NOMO-1 treated with dmso at 0.1 percent for 144 hours (cell line): ENCODE measurements at regions not wholly inside any gene's neighbourhood (a gene's known extent, or its start where the extent isn't known, plus 50 kb on each side); places are given as distances from the start of the nearest gene placed in this dataset.

Source experiments
- DNase-seq: peaks from one replicate; lab custom pipeline; 2025; ENCODE audit not compliant: unreplicated experiment; lab: John Stamatoyannopoulos, UW

DNA sequence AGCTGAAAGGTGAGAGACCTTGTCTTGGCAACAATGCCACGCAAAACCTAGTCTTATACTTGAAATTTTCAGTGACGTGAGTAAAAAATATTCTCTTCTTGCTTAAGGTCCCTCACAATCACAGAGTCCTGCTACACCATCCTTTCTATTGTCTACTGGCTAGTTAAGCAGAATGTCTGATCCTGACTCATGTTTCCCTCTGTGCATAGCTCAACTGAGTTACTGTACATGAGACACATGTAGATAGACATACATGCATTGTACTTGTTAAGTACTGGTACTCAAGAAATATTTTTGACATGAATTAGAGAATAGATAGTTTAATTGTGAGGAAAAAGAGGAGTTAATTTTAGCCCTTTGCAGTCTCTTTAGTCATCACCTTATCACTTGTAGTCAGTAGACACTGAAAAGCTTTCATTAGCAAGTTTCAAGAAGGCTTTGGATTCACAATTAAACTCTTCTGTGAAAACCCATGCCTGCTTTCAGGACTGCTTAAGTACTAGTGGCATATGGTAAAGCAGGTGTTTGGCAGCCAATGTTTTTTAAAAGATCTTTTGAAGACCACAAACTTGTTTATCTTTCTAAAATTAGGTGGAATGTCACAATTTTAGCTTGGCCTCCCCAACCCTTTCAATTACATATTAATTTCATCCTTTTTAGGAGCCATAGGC lies 158.7 kb upstream of the CCDC150 start:
- no peak for DNase-seq

DNA sequence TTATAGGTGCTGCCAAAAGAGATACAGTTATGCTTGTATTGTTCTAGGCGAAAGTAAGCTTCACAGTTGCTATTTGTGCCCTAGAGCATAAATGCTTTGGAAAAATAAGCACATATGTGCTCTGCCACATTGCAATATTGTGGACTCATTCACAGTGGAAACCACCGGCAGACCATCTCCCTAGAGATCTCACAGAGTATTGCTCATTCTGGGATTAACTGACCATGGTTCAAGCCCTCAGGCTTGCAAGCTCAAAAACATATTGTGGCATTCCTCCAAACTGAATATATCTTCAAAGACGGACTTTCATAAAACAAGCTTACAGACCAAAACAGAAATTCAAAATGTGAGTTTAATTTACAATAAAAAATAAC lies 158.2 kb upstream of the CCDC150 start:
- DNase-seq = no peak

- DNase-seq = no peak
These were observed 157.1 kb upstream of the CCDC150 start for GRCh38 chr2:196482119-196483065.

DNA sequence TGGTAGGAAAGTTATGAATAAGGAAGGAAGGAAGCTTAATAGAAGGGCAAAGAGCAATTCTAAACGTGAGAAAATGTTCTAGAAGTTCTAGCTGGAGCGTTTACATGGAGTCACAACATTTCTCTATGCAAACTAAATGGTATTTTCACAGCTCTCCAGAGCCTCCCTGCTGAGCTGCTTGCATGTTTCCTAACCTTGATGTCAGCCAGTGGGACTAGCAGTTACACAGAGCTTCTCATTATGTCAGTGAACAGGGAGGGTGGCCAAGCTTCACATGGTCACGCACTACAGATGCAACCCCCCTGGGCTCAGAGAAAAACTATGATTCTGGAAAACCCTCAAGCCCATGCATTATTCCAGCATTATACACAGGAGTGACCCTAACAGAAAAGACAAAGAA lies 153.4 kb upstream of the CCDC150 start:
- no peak for DNase-seq

DNA sequence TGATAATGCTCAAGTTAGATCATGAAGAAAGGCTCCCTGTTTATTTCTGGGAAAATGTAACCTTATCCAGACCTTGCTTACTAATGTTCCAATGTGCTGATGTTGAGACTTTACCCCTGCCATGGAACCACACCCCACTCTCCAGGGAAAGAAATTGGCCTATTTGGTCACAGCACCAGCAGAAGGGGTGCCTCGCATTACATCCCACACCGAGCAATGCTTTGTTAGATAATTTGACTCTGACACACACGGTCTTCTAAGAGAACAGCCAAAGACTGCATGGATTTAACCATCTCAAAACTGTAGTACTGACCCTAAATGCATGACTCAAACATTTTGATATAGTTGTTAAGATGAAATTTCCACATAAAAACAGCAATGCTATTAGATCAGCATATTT lies 152.1 kb upstream of the CCDC150 start:
- DNase-seq = no peak

- DNase-seq = no peak
These were observed 150.1 kb upstream of the CCDC150 start for GRCh38 chr2:196489371-196489770.

GRCh38 chr2:196492946-196493345 lies 146.6 kb upstream of the CCDC150 start:
- DNase-seq = no peak

- no peak for DNase-seq
These were observed 140.6 kb upstream of the CCDC150 start for GRCh38 chr2:196498962-196499361.

- DNase-seq = no peak
These were observed 139.8 kb upstream of the CCDC150 start for GRCh38 chr2:196499686-196500085.

DNA sequence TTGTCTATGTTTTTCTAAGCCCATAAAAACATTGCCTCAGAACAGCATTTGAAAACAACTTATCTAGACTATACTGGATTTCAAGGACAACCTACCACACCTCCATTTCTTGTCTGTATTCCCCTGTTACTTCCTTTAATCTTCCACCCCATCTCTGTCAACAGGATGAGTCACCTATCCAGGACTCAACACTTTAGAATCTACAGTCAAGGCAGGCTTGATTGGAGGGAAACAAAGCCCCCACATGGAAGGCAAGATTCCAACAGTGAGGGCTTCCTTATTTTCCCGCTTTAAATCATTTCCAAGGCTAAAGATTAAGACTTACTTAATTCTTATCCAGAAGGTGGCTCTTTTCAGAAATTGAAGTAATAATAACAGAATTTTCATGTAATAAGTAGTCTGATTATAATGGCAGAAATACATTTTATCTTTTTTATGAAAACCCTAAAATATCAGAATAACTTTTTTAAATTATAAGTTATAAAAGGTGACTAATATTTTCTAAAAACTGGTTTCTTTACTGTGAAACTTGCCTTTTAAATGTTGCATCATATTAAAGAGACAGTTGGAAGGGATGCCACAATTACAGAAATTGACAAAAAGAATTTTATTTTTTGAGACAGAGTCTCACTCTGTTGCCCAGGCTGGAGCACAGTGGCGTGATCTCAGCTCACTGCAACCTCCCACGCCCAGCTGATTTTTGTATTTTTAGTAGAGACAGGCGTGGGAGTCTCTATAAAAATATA lies 138.7 kb upstream of the CCDC150 start:
- no peak for DNase-seq

DNA sequence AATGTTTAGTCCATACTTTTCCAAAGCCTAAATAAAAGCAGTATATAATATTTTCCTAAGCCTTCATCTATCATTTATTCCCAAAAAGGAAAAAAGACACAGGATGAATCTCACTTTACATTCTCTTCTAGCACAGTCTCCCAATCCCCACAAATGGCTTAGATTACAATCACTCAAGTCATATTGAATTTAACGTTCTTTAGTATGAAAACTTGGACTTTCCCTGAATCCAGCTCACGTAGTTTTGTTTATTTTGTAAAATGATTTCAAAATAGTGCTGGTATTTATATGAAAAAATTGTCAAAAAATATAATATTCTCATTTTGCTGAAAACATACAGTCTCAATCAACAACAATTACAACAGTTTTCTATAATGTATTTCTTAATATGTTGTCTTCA lies 137.7 kb upstream of the CCDC150 start:
- no peak for DNase-seq

DNA sequence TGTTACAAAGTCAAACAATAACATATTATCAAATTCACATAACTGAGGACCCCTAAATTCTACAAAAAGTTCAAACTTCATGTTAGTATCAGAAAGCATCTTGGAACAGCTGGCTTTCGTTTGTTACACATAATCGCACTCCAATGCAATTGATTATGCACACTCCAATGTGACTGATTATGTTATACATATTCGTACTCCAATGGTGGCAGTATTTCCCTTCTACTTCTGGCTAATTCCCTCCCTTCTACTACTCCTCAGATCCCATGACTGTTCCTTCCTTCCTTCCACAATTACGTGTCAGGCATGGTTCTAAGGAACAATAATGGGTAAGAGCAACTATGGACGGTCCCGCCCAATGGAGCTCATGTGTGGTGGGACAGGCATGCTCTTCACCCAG lies 137.1 kb upstream of the CCDC150 start:
- no peak for DNase-seq

- DNase-seq = no peak
These were observed 136.1 kb upstream of the CCDC150 start for GRCh38 chr2:196503398-196503797.

DNA sequence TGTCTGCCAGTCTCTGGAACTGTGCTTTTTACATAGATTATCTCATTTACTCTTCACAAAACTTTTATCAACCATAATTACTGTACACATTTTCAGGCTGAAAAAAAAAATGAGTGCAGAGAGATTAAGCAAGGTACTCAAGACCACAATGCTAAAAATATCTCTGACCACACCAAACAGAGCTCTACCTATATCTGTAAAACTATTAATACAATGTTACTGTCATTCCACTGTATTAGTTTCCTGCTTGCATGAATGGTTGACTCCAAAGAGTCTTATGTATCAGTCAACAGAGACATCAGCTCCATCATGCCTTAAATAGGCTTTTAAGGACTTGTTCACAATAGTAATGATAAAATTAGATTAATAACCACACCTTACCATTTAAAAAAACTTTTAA lies 134.7 kb upstream of the CCDC150 start:
- no peak for DNase-seq

DNA sequence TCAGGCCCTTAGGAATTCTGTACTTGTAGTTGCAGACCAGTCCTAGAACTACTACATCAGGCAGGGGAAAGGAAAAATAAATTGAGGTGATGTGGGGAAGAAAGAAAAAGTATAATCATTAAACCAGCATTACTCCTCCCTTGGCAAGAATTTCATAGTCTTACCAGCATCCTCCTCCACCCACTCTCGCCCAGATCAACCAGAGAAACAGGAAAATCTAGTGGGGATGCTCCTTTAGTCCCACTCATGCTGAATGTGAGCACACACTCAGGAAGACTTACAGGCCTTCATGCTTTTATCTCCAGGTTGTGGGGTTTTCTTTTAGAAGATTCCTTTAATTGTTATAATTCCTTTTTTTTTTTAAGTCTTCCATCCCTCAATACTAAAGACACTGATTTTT lies 129.3 kb upstream of the CCDC150 start:
- DNase-seq = no peak

GRCh38 chr2:196511258-196512168 lies 128.0 kb upstream of the CCDC150 start:
- DNase-seq = no peak

DNA sequence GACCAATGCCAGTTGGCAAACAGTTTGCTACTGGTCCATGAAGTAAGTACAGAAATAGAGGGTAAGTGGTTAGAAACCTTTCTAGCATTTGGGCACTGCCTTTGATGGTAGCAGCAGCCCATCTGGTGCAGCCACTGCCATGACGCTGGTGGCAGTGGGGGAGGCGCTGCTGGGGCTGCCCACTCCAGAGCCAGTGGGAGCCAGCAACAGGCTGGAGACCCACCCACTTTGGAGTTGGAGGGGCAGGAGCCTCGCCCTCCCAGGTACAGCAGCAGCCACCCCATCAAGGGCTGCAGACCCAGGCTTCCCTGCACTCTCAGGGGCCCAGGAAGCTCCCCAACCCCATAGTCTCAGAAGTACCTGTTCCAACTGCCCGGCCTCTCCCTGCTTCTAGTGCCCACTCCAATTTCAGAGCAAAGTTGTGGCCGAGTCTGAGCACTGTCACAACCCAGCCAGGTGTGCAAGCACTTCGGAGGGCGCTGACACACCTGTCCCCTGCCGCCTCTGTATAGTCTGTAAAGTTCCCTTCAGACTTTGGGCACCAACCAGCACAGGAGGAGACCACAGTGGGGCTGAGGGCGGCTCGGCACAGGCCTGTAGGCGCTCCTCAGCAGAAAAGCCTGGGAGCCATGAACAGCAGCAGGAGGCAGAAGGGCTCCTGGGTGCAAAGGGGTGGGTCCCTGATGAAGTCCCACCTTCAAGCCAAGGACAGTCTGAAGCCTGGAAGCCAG lies 125.6 kb upstream of the CCDC150 start:
- DNase-seq = no peak

DNA sequence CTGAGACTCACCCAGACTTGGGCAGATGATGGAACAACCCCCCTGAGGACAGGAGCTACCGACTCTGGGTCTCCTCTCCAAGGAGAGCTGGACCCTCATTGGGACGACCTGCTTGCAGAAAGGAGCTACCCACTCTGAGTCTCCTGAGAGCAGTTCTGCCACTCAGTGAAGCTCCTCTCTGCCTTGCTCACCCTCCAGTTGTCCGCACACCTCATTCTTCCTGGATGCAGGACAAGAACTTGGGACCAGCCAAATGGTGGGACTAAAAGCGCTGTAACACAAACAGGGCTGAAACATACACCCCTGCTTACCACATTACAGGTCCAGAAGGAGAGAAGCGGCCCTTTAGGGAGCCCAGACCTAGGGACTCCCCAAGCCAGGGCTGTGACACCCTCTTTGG lies 124.9 kb upstream of the CCDC150 start:
- DNase-seq = no peak

- no peak for DNase-seq
These were observed 124.5 kb upstream of the CCDC150 start for GRCh38 chr2:196515051-196515450.

DNA sequence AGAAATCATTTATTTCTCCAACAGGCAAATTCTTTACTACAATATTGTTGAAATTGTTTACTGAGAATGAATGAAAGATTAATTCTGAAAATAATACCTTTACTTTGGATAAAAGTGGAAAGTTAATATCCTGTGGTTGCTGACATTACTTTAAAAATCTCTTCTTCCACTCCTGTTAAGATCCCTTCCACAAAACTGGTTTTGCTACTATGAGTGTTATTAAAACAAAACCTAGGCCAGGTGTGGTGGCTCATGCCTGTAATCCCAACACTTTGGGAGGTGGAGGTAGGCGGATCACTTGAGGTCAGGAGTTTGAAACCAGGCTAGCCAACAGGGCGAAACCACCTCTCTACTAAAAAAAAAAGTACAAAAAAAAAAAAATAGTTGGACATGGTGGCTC lies 123.9 kb upstream of the CCDC150 start:
- DNase-seq = no peak
